ENCODE measurements at regions not wholly inside any gene's neighbourhood (a gene's known extent, or its start where the extent isn't known, plus 50 kb on each side); places are given as distances from the start of the nearest gene placed in this dataset.

- no peak for DNase-seq (ENCODE audit: low read depth, low spot score)
Measured at GRCh38 chr12:42967850-42968249, 378.3 kb upstream of the PRICKLE1 start.

- no peak for DNase-seq (ENCODE audit: low read depth, low spot score)
Measured at GRCh38 chr12:42963988-42964387, 374.4 kb upstream of the PRICKLE1 start.

GRCh38 chr12:42962384-42962783 lies 372.8 kb upstream of the PRICKLE1 start:
- no peak for DNase-seq (ENCODE audit: low read depth, low spot score)

- no peak for DNase-seq (ENCODE audit: low read depth, low spot score)
Measured at GRCh38 chr12:42961395-42961794, 371.8 kb upstream of the PRICKLE1 start.

- no peak for DNase-seq (ENCODE audit: low read depth, low spot score)
Measured at GRCh38 chr12:42960087-42960527, 370.6 kb upstream of the PRICKLE1 start.

GRCh38 chr12:42958291-42958674 lies 368.7 kb upstream of the PRICKLE1 start:
- DNase-seq (ENCODE audit: low read depth, low spot score): no peak

- DNase-seq (ENCODE audit: low read depth, low spot score): no peak
Measured at GRCh38 chr12:42957561-42958290, 368.2 kb upstream of the PRICKLE1 start.

GRCh38 chr12:42957136-42957535 lies 367.6 kb upstream of the PRICKLE1 start:
- DNase-seq (ENCODE audit: low read depth, low spot score): no peak

- DNase-seq (ENCODE audit: low read depth, low spot score): no peak
Measured at GRCh38 chr12:42953021-42953420, 363.5 kb upstream of the PRICKLE1 start.

- DNase-seq (ENCODE audit: low read depth, low spot score): no peak
Measured at GRCh38 chr12:42946871-42947381, 357.4 kb upstream of the PRICKLE1 start.

- DNase-seq (ENCODE audit: low read depth, low spot score): no peak
Measured at GRCh38 chr12:42945927-42946326, 356.4 kb upstream of the PRICKLE1 start.

- DNase-seq (ENCODE audit: low read depth, low spot score): no peak
Measured at GRCh38 chr12:42944516-42944915, 355.0 kb upstream of the PRICKLE1 start.

GRCh38 chr12:42936991-42937390 lies 347.4 kb upstream of the PRICKLE1 start:
- no peak for DNase-seq (ENCODE audit: low read depth, low spot score)

- DNase-seq (ENCODE audit: low read depth, low spot score): no peak
Measured at GRCh38 chr12:42936260-42936659, 346.7 kb upstream of the PRICKLE1 start.

GRCh38 chr12:42935756-42936155 lies 346.2 kb upstream of the PRICKLE1 start:
- DNase-seq (ENCODE audit: low read depth, low spot score): no peak

GRCh38 chr12:42935090-42935489 lies 345.5 kb upstream of the PRICKLE1 start:
- no peak for DNase-seq (ENCODE audit: low read depth, low spot score)

GRCh38 chr12:42933461-42934081 lies 344.0 kb upstream of the PRICKLE1 start:
- DNase-seq (ENCODE audit: low read depth, low spot score): no peak

GRCh38 chr12:42932936-42933335 lies 343.4 kb upstream of the PRICKLE1 start:
- DNase-seq (ENCODE audit: low read depth, low spot score): no peak

GRCh38 chr12:42926232-42926631 lies 336.7 kb upstream of the PRICKLE1 start:
- no peak for DNase-seq (ENCODE audit: low read depth, low spot score)

- DNase-seq (ENCODE audit: low read depth, low spot score): no peak
Measured at GRCh38 chr12:42924482-42924881, 334.9 kb upstream of the PRICKLE1 start.

GRCh38 chr12:42923583-42923982 lies 334.0 kb upstream of the PRICKLE1 start:
- no peak for DNase-seq (ENCODE audit: low read depth, low spot score)

- DNase-seq (ENCODE audit: low read depth, low spot score): no peak
Measured at GRCh38 chr12:42923156-42923555, 333.6 kb upstream of the PRICKLE1 start.

- DNase-seq (ENCODE audit: low read depth, low spot score): no peak
Measured at GRCh38 chr12:42922505-42922850, 332.9 kb upstream of the PRICKLE1 start.
